Endothelial cell of umbilical vein (primary cell): ENCODE measurements at regions not wholly inside any gene's neighbourhood (a gene's known extent, or its start where the extent isn't known, plus 50 kb on each side); places are given as distances from the start of the nearest gene placed in this dataset.

Experiments used
- EZH2 ChIP-seq: IDR thresholded peaks from 2 replicates; pipeline ENCODE4 v1.6.1; 2012; ENCODE audit warnings: borderline replicate concordance, low read depth, mild to moderate bottlenecking, moderate library complexity, low read length, inconsistent platforms; ENCODE audit not compliant: severe bottlenecking
- FOS ChIP-seq: IDR thresholded peaks from 2 replicates; pipeline ENCODE4 v1.6.1; 2011; ENCODE audit warnings: mild to moderate bottlenecking, low read length, moderate library complexity, borderline replicate concordance; ENCODE audit not compliant: insufficient read depth
- JUN ChIP-seq: IDR thresholded peaks from 2 replicates; pipeline ENCODE4 v1.6.1; 2011; ENCODE audit warnings: borderline replicate concordance, low read depth; ENCODE audit not compliant: insufficient read length, insufficient read depth
- POLR2A ChIP-seq: IDR thresholded peaks from 2 replicates; pipeline ENCODE4 v1.6.1; 2012; ENCODE audit warnings: low read depth, mild to moderate bottlenecking, control low read depth, low read length
- POLR2AphosphoS5 ChIP-seq: IDR thresholded peaks from 2 replicates; pipeline ENCODE4 v1.6.1; 2012; ENCODE audit warnings: low read depth, mild to moderate bottlenecking, control low read depth, low read length, moderate library complexity; ENCODE audit not compliant: insufficient read depth
- TF ChIP-seq, protein P1 (sequence below), 2 donors: IDR thresholded peaks; 1 replicate in 1 of 2; 2 replicates in 1 of 2; pipeline ENCODE4 v1.5.1; 2011; ENCODE audit warnings: low read length in 2 of 2, mild to moderate bottlenecking in 2 of 2, moderate library complexity in 2 of 2, control low read depth in 1 of 2, inconsistent platforms in 1 of 2, low read depth in 1 of 2; ENCODE audit not compliant: insufficient read depth in 1 of 2; ENCODE audit errors: extremely low read depth in 1 of 2
- TF ChIP-seq, protein P2 (sequence below): IDR thresholded peaks from 2 replicates; pipeline ENCODE4 v1.6.1; 2011; ENCODE audit not compliant: insufficient read depth, insufficient read length

DNA sequence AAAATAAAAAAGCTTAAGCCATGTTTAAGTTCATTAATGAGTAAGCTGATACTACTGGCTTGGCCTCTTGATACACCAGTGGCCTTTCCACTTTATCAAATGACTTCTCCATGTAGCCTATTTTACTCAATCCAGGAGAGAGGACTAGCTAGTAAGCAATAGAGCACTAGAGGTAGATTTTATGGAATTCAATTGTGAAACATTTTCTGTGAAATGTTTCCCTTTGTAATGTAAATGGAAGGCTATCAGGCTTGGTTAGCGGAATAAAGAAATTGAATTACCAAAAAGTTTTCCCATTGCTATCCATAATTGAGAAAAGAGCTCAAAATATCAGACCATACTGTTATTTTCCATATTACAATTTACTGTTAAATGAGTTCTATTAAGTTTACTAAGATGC lies 515.4 kb upstream of the CDH2 start:
- TF ChIP-seq, protein P1, sequence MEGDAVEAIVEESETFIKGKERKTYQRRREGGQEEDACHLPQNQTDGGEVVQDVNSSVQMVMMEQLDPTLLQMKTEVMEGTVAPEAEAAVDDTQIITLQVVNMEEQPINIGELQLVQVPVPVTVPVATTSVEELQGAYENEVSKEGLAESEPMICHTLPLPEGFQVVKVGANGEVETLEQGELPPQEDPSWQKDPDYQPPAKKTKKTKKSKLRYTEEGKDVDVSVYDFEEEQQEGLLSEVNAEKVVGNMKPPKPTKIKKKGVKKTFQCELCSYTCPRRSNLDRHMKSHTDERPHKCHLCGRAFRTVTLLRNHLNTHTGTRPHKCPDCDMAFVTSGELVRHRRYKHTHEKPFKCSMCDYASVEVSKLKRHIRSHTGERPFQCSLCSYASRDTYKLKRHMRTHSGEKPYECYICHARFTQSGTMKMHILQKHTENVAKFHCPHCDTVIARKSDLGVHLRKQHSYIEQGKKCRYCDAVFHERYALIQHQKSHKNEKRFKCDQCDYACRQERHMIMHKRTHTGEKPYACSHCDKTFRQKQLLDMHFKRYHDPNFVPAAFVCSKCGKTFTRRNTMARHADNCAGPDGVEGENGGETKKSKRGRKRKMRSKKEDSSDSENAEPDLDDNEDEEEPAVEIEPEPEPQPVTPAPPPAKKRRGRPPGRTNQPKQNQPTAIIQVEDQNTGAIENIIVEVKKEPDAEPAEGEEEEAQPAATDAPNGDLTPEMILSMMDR (IDR thresholded peaks at IDR 0.05; ENCODE audit: extremely low read depth in 1 of 2, insufficient read depth in 1 of 2, low read depth in 1 of 2, low read length in 2 of 2) = no peak
- TF ChIP-seq POLR2A (no peak), EZH2 (no peak), FOS (no peak), POLR2AphosphoS5 (no peak), JUN (no peak)
- TF ChIP-seq, protein P2, sequence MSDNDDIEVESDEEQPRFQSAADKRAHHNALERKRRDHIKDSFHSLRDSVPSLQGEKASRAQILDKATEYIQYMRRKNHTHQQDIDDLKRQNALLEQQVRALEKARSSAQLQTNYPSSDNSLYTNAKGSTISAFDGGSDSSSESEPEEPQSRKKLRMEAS = no peak
